GM12892 (cell line): ENCODE measurements at regions not wholly inside any gene's neighbourhood (a gene's known extent, or its start where the extent isn't known, plus 50 kb on each side); places are given as distances from the start of the nearest gene placed in this dataset.
"Not testable (repeated sequence)": the region's sequence is repeated elsewhere in the genome, so short reads cannot be mapped to it uniquely, and the experiment has no call there.

Experiments used
- DNase-seq: peaks from one replicate; pipeline ENCODE4 v3.0.0; 2011; ENCODE audit not compliant: insufficient read length
- FAIRE-seq: peaks from 2 replicates; lab custom pipeline; 2011; peaks lifted over from hg19 to GRCh38; lab: Jason Lieb, UNC
- POLR2A ChIP-seq: IDR thresholded peaks from 2 replicates; pipeline ENCODE4 v1.6.1; 2011; ENCODE audit warnings: low read depth, low read length, control low read depth
- POLR2AphosphoS5 ChIP-seq: IDR thresholded peaks from 2 replicates; pipeline ENCODE4 v1.6.1; 2011; ENCODE audit warnings: low read depth, low read length, control low read depth
- TAF1 ChIP-seq: IDR thresholded peaks from 2 replicates; pipeline ENCODE4 v1.6.1; 2011; ENCODE audit warnings: low read depth, mild to moderate bottlenecking, control low read depth, low read length, borderline replicate concordance

- no peak for FAIRE-seq
- TF ChIP-seq POLR2AphosphoS5 (no peak), POLR2A (no peak)
- no peak for DNase-seq
Measured at GRCh38 chr12:125531574-125531973, 466.3 kb downstream of the AACS start.

DNA sequence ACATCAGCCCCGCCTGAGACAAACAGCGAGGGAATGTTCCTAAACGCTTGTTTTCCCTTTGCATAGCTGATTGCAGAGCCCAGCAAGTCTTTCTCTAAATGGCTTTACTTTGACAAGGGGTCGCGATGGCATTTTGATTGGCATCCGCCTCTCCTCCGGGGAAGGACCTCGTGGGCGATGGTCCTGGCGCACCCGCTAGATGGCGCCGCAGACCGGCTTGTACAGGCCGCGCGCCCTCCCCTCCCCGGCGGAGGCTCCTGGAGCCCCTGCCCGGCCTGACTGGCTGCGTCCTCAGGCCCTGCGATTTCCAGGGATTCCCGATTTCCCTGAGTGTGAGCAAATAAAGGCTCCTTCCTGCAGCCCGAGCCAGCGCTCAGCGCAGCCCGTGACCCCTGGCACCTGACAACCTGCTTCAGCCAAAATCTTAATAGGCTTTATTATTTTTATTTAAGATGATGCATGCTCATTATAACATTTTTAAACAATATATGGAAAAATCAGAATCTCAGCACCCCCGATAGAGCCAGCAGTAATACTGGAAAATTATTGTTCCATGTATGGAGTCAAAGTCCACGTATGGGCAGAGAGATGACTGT is 468.3 kb downstream of the AACS start:
- FAIRE-seq: no peak
- DNase-seq: peak; percentile 29
- TF ChIP-seq TAF1 (no peak), POLR2A (no peak)

- no peak for DNase-seq
- TF ChIP-seq POLR2A (no peak), TAF1 (no peak), POLR2AphosphoS5 (no peak)
- FAIRE-seq: no peak
Measured at GRCh38 chr12:125538401-125539199, 473.4 kb downstream of the AACS start.

GRCh38 chr12:125540580-125541204 is 475.5 kb downstream of the AACS start:
- FAIRE-seq: no peak
- TF ChIP-seq TAF1: no peak
- TF ChIP-seq POLR2A: no peak
- DNase-seq: no peak

DNA sequence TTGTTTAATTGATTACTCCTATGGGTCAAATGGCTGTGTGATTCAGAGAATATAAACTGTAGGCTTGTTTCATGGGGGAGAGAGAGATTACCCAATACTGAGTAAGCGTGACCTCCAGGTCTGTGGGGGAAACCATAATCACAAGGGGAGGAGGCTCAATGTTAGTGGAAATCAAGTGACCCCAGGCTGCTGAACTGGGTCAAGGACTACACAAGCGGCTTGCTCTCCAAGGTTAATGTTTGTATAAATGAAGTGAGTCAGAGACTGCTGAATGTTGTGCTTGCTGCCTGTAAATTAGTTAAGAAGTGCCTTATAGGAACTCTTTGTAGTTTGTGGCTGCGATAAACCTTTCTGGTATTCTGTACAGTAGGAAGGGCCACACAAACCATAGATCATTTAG is 479.7 kb downstream of the AACS start:
- no peak for DNase-seq
- TF ChIP-seq POLR2AphosphoS5: no peak
- no peak for TF ChIP-seq TAF1
- no peak for TF ChIP-seq POLR2A
- no peak for FAIRE-seq

GRCh38 chr12:125549171-125549570 is 483.9 kb downstream of the AACS start:
- no peak for FAIRE-seq
- no peak for DNase-seq
- TF ChIP-seq POLR2A (no peak), TAF1 (no peak), POLR2AphosphoS5 (no peak)

DNA sequence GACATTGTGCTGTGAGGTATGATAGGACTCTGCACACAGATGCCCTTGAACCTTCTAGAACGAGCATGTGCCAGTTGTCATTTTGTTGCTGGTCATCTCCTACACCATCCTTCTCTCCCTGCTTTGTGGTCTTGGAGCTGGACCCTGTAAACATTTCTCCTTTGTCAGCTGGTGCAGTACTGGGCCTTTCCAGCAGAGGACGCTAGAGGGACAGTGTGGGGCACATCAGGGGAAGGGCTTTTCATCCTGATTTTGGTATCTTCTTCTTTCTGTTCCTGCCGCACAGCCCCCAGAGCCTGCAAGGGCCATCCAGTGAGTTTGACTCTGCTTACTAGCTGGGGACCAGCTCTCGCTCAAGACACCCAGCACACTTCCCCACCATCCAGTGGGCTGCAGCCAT is 484.6 kb downstream of the AACS start:
- DNase-seq (no peak), FAIRE-seq (no peak)
- TF ChIP-seq POLR2AphosphoS5: no peak

DNA sequence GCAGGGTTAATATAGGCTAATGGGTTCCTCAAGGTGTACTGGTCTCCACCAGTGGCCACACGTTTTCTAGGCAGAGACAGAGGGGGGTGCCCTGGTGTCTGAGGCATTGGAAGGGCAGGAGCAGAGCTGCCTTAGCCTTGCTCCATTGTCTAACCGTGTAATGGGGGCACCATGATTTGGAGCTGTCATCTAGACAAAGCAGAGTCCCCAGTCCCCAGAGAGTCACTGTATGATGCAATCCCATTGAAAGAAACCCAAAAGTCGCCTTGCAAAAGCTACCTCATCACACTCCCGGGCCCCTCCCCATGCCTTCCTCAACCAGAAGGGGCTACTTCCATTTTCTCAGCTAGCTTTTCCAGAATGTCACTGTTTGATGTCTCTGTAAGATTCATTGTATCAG is 487.1 kb downstream of the AACS start:
- FAIRE-seq (no peak), DNase-seq (no peak)
- TF ChIP-seq POLR2AphosphoS5 (no peak), TAF1 (no peak), POLR2A (no peak)

DNA sequence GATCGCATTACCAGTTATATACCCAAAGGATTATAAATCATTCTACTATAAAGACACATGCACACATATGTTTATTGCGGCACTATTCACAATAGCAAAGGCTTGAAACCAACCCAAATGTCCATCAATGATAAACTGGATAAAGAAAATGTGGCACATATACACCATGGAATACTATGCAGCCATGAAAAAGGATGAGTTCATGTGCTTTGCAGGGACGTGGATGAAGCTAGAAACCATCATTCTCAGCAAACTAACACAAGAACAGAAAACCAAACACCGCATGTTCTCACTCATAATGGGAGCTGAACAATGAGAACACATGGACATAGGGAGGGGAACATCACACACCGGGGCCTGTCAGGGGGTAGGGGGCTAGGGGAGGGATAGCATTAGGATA is 495.8 kb downstream of the AACS start:
- FAIRE-seq: not testable (repeated sequence)

DNA sequence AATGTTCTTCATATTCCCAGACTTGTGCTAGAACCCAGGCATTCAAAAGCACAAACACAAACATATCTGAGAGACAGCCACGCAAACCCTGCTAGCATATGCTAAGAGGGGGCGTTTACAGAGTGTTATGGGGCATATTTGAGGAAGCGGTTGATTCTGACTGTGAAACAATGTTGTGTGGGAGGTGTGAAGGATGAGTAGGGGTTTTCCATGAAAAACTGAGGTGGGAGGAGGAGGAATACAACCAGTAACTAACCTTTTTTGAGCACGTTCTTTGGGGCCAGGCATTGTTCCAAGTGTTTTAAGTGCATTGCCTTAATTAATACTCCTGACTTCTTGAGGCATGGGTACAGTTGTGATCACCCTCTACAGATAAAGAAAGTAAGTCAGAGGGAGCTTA is 499.5 kb downstream of the AACS start:
- FAIRE-seq (no peak), DNase-seq (no peak)
- TF ChIP-seq POLR2A (no peak), POLR2AphosphoS5 (no peak), TAF1 (no peak)

More for the DNA sequence above, 495.8 kb downstream of the AACS start:
- not testable (repeated sequence) for DNase-seq

- no peak for DNase-seq
- FAIRE-seq: no peak
- no peak for TF ChIP-seq POLR2A
- TF ChIP-seq TAF1: no peak
- no peak for TF ChIP-seq POLR2AphosphoS5
Measured at GRCh38 chr12:125567581-125567980, 502.3 kb downstream of the AACS start.

DNA sequence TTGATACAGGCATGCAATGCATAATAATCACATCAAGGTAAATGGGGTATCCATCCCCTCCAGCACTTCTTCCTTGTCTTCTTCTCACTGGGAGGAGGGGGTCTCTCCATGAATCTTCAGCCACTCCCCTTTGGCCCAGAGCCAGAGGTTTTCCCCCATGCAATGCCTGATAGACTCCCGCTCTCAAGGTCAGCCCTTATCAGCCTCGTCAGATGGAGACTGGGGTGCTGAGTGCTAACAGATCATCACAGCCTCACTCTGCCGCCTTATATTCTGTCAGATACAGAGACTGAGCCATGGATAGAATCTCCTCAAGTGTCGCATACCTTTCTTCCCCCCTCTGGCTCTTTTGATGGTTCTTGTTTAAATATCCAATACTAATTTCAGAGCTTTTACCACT is 503.1 kb downstream of the AACS start:
- TF ChIP-seq POLR2A (no peak), TAF1 (no peak), POLR2AphosphoS5 (no peak)
- DNase-seq: no peak
- no peak for FAIRE-seq

GRCh38 chr12:125573271-125573670 is 508.0 kb downstream of the AACS start:
- no peak for FAIRE-seq
- TF ChIP-seq TAF1 (no peak), POLR2AphosphoS5 (no peak), POLR2A (no peak)

More at GRCh38 chr12:125573271-125573670, 508.0 kb downstream of the AACS start:
- DNase-seq: no peak
